SK-N-SH treated with all-trans-retinoic acid at 6 μM for 48 hours (cell line): ENCODE measurements at regions not wholly inside any gene's neighbourhood (a gene's known extent, or its start where the extent isn't known, plus 50 kb on each side); places are given as distances from the start of the nearest gene placed in this dataset.

Experiments used
- ARNTL ChIP-seq: fragments of 450-650 bp; formaldehyde crosslinking; IDR thresholded peaks from 2 replicates; pipeline ENCODE4 v1.5.0; 2020; ENCODE audit warnings: low read depth, mild to moderate bottlenecking, moderate library complexity, borderline replicate concordance
- CREB5 ChIP-seq: fragments of 250-450 bp; sonication (Bioruptor Pico); IDR thresholded peaks from 2 replicates; pipeline ENCODE4 v1.5.1; 2020; ENCODE audit warnings: low read depth, mild to moderate bottlenecking, moderate library complexity
- CSDC2 ChIP-seq: fragments of 250-450 bp; sonication (Bioruptor Pico); IDR thresholded peaks from 2 replicates; pipeline ENCODE4 v1.5.0; 2020; ENCODE audit warnings: mild to moderate bottlenecking, moderate library complexity
- ESRRG ChIP-seq: fragments of 250-450 bp; sonication (Bioruptor Pico); IDR thresholded peaks from 2 replicates; pipeline ENCODE4 v1.6.1; 2021; ENCODE audit warnings: mild to moderate bottlenecking
- RARB ChIP-seq: fragments of 250-450 bp; sonication (Bioruptor Pico); IDR thresholded peaks from 2 replicates; pipeline ENCODE4 v1.8.0; 2021; ENCODE audit warnings: mild to moderate bottlenecking, moderate library complexity
- TCF4 ChIP-seq: fragments of 250-450 bp; sonication (Bioruptor Pico); IDR thresholded peaks from 2 replicates; pipeline ENCODE4 v1.8.0; 2021; ENCODE audit warnings: mild to moderate bottlenecking, moderate library complexity, borderline replicate concordance
- TSHZ2 ChIP-seq: fragments of 250-450 bp; sonication (Bioruptor Pico); IDR thresholded peaks from 2 replicates; pipeline ENCODE4 v1.5.0; 2020; ENCODE audit warnings: mild to moderate bottlenecking, moderate library complexity
- ZC3H10 ChIP-seq: fragments of 250-450 bp; sonication (Bioruptor Pico); IDR thresholded peaks from 2 replicates; pipeline ENCODE4 v1.5.1; 2021; ENCODE audit warnings: mild to moderate bottlenecking, moderate library complexity
- ZFP3 ChIP-seq: fragments of 250-450 bp; sonication (Bioruptor Pico); IDR thresholded peaks from 2 replicates; pipeline ENCODE4 v1.5.0; 2020; ENCODE audit warnings: mild to moderate bottlenecking, moderate library complexity
- ZFP30 ChIP-seq: fragments of 450-650 bp; formaldehyde crosslinking; IDR thresholded peaks from 2 replicates; pipeline ENCODE4 v1.5.0; 2022; ENCODE audit warnings: mild to moderate bottlenecking, moderate library complexity
- ZNF8 ChIP-seq: fragments of 450-650 bp; formaldehyde crosslinking; IDR thresholded peaks from 2 replicates; pipeline ENCODE4 v1.5.0; 2020; ENCODE audit warnings: mild to moderate bottlenecking, moderate library complexity
- TF ChIP-seq, protein P1 (sequence below): fragments of 250-450 bp; sonication (Bioruptor Pico); IDR thresholded peaks from 2 replicates; pipeline ENCODE4 v1.8.0; 2020; ENCODE audit warnings: mild to moderate bottlenecking, moderate library complexity, borderline replicate concordance
- TF ChIP-seq, protein P2 (sequence below): fragments of 250-450 bp; sonication (Bioruptor Pico); IDR thresholded peaks from 2 replicates; pipeline ENCODE4 v1.8.0; 2021; ENCODE audit warnings: low read depth, mild to moderate bottlenecking, moderate library complexity, borderline replicate concordance
- TF ChIP-seq, protein P3 (sequence below): fragments of 250-450 bp; sonication (Bioruptor Pico); IDR thresholded peaks from 2 replicates; pipeline ENCODE4 v1.5.1; 2021; ENCODE audit warnings: mild to moderate bottlenecking, moderate library complexity

- TF ChIP-seq ZFP30 (CRISPR knock-in tag) (no peak), ZNF8 (CRISPR knock-in tag) (no peak), CSDC2 (CRISPR knock-in tag) (no peak), ARNTL (CRISPR knock-in tag) (no peak), TCF4 (CRISPR knock-in tag) (no peak), ZFP3 (CRISPR knock-in tag) (no peak), RARB (CRISPR knock-in tag) (no peak), CREB5 (CRISPR knock-in tag) (no peak), TSHZ2 (CRISPR knock-in tag) (no peak), ESRRG (CRISPR knock-in tag) (no peak), ZC3H10 (CRISPR knock-in tag) (no peak)
- TF ChIP-seq, protein P1, sequence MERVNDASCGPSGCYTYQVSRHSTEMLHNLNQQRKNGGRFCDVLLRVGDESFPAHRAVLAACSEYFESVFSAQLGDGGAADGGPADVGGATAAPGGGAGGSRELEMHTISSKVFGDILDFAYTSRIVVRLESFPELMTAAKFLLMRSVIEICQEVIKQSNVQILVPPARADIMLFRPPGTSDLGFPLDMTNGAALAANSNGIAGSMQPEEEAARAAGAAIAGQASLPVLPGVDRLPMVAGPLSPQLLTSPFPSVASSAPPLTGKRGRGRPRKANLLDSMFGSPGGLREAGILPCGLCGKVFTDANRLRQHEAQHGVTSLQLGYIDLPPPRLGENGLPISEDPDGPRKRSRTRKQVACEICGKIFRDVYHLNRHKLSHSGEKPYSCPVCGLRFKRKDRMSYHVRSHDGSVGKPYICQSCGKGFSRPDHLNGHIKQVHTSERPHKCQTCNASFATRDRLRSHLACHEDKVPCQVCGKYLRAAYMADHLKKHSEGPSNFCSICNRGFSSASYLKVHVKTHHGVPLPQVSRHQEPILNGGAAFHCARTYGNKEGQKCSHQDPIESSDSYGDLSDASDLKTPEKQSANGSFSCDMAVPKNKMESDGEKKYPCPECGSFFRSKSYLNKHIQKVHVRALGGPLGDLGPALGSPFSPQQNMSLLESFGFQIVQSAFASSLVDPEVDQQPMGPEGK (CRISPR knock-in tag) = no peak
- TF ChIP-seq, protein P2, sequence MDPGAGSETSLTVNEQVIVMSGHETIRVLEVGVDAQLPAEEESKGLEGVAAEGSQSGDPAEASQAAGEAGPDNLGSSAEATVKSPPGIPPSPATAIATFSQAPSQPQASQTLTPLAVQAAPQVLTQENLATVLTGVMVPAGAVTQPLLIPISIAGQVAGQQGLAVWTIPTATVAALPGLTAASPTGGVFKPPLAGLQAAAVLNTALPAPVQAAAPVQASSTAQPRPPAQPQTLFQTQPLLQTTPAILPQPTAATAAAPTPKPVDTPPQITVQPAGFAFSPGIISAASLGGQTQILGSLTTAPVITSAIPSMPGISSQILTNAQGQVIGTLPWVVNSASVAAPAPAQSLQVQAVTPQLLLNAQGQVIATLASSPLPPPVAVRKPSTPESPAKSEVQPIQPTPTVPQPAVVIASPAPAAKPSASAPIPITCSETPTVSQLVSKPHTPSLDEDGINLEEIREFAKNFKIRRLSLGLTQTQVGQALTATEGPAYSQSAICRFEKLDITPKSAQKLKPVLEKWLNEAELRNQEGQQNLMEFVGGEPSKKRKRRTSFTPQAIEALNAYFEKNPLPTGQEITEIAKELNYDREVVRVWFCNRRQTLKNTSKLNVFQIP = no peak
- TF ChIP-seq, protein P3, sequence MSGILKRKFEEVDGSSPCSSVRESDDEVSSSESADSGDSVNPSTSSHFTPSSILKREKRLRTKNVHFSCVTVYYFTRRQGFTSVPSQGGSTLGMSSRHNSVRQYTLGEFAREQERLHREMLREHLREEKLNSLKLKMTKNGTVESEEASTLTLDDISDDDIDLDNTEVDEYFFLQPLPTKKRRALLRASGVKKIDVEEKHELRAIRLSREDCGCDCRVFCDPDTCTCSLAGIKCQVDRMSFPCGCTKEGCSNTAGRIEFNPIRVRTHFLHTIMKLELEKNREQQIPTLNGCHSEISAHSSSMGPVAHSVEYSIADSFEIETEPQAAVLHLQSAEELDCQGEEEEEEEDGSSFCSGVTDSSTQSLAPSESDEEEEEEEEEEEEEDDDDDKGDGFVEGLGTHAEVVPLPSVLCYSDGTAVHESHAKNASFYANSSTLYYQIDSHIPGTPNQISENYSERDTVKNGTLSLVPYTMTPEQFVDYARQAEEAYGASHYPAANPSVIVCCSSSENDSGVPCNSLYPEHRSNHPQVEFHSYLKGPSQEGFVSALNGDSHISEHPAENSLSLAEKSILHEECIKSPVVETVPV (CRISPR knock-in tag) = no peak
Measured at GRCh38 chr5:111597491-111597890, 85.2 kb upstream of the STARD4 start.
